CD4-positive, alpha-beta T cell treated with Interleukin-12 subunit alpha and Interleukin-12 subunit beta, for 1 hour (primary cell): ENCODE measurements at regions not wholly inside any gene's neighbourhood (a gene's known extent, or its start where the extent isn't known, plus 50 kb on each side); places are given as distances from the start of the nearest gene placed in this dataset.

ENCODE experiments used
- DNase-seq: peaks from one replicate; pipeline ENCODE4 v3.0.0-alpha.2; 2020

- DNase-seq: no peak
Observed at GRCh38 chr5:56617998-56618397, 197.4 kb upstream of the MAP3K1 start.

- DNase-seq: no peak
Observed at GRCh38 chr5:56616454-56617160, 198.7 kb upstream of the MAP3K1 start.

- no peak for DNase-seq
Observed at GRCh38 chr5:56615361-56616153, 199.8 kb upstream of the MAP3K1 start.

DNA sequence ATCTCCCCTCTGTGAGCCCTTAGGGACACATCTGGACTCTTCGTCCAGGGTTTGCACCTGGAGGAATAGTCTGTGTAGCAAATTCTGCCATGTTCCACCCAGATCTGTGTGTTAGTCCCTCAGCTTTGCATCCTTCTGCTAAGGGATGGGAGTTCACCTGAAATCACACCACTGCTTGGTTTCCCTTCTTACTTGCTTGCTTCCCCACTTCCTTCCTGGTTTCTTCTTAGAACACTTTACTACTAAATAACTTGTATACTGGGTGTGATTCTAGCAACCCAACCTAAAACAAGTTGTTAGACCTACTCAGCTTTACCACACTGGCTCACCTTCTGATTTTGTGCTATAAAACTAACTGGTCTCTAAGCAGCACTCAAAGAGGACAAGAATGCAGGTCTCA lies 202.6 kb upstream of the MAP3K1 start:
- DNase-seq: peak; percentile 61

- no peak for DNase-seq
Observed at GRCh38 chr5:56612353-56612752, 203.0 kb upstream of the MAP3K1 start.

GRCh38 chr5:56610093-56610698 lies 205.2 kb upstream of the MAP3K1 start:
- peak; percentile 33 for DNase-seq

DNA sequence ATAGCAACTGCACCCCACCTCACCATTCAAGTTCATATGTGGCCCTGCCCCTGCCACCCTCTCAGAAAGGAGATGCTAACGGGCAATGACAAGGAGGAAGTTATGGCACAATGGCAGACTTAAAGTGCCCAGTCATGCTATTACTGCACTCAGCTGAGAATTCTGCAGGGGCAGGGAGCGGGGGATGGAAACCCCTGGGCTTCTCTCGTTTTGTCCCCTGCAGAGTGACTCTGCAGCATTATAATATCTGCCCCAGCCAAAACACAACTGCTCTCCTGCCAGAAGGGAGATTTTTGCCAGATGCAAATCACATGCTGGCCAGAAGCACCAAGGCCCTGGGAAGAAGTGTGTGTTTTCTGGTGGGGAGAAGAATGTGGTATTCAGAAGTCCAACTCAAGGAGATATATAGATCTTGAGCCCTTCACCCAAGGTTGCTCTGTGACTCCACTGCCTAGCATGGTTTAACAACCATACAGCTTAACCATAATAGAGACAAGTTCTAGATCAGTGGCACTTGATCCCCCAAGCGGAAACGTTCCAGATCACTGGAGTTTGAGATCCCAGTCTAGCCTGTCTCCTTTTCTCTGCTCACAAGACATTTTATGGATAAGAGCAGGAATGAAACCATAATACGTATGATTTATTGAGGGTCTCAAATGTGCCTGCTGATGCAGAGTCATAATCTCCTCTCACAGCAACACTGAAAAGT lies 207.0 kb upstream of the MAP3K1 start:
- no peak for DNase-seq

DNA sequence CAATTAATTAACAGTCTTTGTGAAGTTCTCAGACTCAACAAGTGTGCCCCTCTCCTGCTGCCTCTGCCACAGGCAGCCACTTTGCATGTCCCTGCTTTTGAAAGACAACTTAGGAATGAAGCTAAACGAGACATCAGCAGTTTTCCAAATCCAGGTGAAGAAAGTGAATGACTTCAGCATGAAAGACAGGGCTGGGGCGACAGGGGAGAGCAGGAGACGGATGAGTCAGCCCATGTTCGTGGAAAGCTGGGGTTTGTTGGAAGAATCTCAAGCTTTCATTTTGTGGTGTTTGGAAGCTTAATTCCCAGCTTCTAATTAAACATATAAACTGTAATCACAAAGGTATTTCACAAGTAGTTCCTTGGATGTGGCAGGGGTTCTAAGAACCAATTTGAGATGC lies 207.8 kb upstream of the MAP3K1 start:
- DNase-seq: no peak

DNA sequence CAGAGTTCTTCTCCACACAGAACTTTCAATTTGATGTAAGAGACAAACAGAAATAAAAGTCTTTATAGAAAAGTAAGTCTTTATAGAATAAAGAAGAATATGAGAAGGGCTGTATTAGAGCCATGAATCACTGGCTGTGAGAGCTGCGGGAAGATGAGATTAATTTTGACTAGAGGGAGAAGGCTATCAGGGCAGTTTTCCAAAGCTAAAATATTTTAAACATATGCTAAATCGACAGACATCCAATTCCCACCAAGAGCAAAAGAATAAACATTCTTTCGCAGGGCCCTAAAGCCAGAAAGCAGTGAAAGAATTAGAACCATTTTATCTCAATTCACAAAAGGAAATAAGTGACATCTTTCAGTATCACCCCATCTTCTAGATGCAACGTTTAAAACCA lies 208.3 kb upstream of the MAP3K1 start:
- no peak for DNase-seq

- no peak for DNase-seq
Observed at GRCh38 chr5:56606192-56606591, 209.2 kb upstream of the MAP3K1 start.

DNA sequence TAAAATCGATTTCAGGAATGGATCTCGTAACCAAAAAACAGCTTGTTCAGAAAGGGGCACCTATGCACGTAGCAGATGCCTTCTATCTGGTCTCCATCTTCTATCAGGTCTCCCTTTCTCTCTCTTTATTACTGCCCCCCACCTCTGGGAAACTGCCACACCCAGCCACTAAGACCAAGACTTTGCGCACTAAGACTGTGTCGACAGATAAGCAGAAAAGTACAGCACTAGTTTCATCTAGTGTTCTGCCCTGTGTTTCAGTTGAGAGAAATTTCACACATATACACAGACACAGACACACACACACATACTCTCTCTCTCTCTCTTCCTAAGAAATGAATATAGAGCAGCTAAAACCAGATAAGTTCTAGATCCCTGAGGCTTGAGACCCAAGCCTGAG lies 210.1 kb upstream of the MAP3K1 start:
- no peak for DNase-seq

DNA sequence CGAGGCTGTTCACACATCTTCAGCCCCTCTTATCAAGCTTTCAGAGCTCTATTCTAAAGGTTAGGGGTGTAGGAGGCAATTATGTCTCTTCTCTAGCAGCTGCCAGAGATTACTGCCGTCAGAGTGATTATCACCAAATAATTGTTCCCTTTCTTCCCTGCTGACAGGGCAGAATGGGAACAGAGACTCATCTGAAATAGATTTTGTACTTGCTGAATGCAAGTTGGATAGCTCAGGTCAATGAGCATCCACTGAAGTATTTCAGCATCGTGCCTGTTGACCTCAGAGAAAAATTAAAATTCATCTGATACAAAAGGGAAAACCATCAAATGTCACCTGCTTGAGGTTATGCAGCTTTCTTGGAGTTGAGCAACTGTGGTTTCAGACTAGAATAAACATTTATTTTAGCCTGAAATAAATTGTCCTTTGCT lies 213.7 kb upstream of the MAP3K1 start:
- DNase-seq: no peak

GRCh38 chr5:56598941-56599340 lies 216.4 kb upstream of the MAP3K1 start:
- no peak for DNase-seq

DNA sequence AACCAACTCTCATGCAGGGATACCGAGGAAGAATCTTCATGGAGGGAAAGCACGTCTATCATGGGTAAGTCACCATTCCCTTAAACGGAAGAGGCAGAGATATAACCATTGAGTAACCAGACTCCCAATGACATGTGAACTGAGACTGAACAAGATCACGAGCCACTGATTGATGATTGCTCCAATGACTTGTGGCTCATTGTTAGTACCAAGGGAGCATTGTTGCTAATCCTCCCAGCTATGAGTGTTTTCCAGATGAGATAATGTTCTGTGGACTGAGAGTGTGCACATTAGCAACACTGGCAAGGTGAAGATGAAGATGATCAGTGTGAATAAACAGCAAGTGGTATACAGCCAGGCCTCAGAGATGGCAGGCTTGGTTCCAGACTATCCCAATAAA lies 219.2 kb upstream of the MAP3K1 start:
- DNase-seq: no peak

- DNase-seq: no peak
Observed at GRCh38 chr5:56595566-56595965, 219.8 kb upstream of the MAP3K1 start.

DNA sequence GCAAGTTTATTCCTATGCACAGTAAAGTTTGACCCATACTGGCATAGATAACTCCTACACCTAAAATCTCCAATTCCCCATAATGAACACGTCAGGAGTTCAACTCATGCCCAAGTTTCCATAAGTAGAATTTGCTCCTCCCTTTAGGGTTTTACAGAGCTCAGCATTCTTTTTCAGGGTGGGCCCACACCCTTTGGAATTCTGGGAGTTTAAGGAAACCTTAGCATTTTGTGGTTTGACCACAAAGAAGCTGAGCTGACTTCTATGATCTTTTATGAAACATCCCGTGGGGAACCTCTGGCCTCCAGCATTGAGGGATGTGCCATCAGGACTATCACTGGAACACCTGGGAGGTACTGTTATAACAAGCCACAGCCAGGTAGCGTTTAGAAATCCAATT lies 220.6 kb upstream of the MAP3K1 start:
- DNase-seq: no peak

DNA sequence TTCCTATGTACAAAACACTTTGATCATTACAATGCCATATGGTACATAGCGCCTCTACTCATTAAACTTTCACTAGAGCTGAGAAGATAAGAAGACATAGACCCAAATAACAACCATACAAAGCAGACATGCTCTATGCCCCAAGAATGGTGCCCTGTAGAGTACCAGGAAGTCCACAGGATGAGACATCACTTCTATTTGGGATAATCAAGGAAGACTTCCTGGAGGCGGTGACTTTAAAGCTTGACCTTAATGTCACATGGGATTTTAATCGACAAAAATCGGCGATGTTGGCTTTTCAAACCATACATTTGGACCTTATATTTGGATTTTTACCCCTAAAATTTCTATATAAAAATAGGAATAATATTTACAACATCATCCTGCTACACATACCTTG lies 224.3 kb upstream of the MAP3K1 start:
- DNase-seq: no peak

DNA sequence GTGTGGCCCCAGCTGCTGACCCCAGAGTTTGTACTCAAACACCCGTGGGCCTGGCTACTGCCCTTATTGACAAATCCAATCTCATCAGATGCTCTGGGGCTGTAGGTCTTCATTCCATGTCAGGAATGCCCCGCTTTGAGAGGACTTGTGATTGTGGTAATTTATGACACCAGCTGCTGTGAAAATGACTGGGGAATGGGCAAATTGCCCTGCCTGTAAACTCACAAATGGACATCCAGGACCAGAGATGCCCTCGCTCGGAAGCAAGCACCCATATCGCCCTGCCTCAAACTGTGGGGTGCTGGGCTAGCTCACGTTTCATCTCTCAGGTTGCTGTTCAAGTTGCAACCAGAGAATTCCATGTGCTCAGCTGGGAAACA lies 225.9 kb upstream of the MAP3K1 start:
- no peak for DNase-seq

DNA sequence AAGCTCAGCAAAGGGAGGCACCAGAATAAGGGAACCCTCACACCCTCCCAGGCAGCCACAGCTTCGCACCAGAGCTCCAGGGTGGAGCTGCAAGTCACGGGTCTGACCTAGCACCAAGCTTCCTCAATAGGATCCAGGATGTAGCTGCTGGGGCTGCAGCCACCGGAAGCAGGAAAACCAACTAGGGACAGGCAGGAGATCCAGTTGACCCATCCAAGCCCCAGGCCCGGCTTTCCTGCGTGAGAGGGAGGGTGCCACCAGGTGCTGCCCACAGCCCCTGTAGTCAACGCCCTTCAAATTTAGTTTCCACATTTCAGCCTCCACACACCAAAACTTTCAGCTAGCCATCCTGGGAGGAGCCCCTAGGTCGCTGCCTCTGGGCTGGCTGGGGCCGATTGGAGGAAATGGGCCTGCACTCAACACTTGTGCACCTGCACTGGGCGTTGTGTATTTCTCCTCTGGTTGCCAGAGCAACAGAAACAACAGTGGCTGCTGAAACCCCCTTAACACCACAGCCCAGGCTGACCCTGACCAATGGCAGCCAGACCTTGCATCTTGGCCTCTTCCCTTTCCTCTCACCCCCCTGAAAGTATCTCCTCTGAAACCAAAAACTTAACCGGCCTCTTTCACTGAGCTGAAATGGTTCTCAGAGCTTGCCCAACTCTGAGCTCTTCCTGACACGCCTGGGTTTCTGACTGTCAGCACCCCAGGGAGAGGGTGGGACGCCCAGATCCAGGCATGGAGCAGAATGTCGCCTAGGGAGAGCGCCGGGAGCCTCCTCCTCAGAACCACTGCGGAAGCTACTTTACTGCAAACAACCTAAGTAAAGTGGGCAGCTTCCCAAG lies 226.5 kb upstream of the MAP3K1 start:
- DNase-seq: peak; percentile 86

DNA sequence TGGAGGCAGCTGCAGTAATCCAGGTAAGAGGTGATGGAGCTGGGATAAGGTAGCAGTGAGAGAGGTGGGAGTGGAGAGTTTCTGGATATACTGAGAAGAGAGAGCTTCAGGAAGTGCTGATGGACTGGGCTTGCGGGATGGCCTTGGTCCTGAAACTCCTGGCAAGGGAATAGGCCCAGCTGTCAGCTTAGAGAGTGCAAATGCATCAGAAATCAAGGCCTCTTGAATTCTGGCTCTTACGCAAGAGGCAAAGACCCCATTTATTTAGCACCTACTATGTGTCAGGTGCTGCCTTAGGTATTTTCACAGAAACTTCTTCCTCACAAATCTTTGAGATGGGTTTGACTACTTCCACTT lies 227.2 kb upstream of the MAP3K1 start:
- no peak for DNase-seq

GRCh38 chr5:56587381-56588130 lies 227.8 kb upstream of the MAP3K1 start:
- peak; percentile 50 for DNase-seq
